NT2/D1 (cell line): ENCODE measurements at regions not wholly inside any gene's neighbourhood (a gene's known extent, or its start where the extent isn't known, plus 50 kb on each side); places are given as distances from the start of the nearest gene placed in this dataset.

Source experiments
- YY1 ChIP-seq: IDR thresholded peaks from 2 replicates; pipeline ENCODE4 v1.6.1; 2011; ENCODE audit not compliant: insufficient read length, insufficient read depth
- ZNF274 ChIP-seq: IDR thresholded peaks from 2 replicates; pipeline ENCODE4 v1.6.1; 2011; ENCODE audit warnings: mild to moderate bottlenecking, low read depth, low read length

DNA sequence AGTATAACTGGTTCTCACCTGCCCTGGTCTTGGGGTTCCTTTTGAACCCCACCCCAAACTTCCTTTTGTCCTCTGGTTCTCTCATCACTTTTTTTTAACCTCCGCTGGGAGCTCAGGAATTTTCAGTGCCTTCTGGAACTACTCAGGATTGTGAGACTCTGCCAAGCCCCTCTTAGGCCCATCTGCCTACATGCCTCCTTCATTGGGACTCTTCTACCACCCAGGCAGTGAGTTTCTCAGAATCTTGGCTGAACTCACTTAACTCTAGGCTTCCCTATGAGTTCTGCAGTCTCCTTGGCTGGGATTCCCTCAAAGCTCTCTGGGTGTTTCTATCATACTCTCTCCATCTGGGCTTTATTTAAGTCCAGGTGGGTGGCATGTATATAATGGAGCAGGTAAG lies 86.3 kb downstream of the MDH1 start:
- TF ChIP-seq YY1 = no peak
- TF ChIP-seq ZNF274 = no peak
